Adipose tissue (tissue), 3 donors: ENCODE measurements at regions not wholly inside any gene's neighbourhood (a gene's known extent, or its start where the extent isn't known, plus 50 kb on each side); places are given as distances from the start of the nearest gene placed in this dataset.
"Not testable (repeated sequence)": the region's sequence is repeated elsewhere in the genome, so short reads cannot be mapped to it uniquely, and the experiment has no call there.

Source experiments
- H3K27ac ChIP-seq: one replicate; pipeline ENCODE4 v1.5.1; 2013; ENCODE audit warnings: low read depth, low read length
- WGBS, 3 donors: extraction: QIAGEN DNeasy Blood & Tissue Kit; methylation state at CpG; one replicate each; pipeline ENCODE4 v1.1.7; 2013; 5-methylcytosine and 5-hydroxymethylcytosine counted together
- donor health status: healthy with polysubstance abuse.
- donor health status: Bipolar disorder and iron deficiency.
- donor health status: healthy.

- H3K27ac ChIP-seq = no peak overlapping the region
- 69 to 77% (median 76%) methylated on average over 3 of the region's 3 CpGs for WGBS, 3 donors
Measured at GRCh38 chr7:17038160-17038782, 156.5 kb upstream of the AGR3 start.

- H3K27ac ChIP-seq = no peak overlapping the region
- 42 to 73% (median 61%) methylated on average over 2 of the region's 2 CpGs for WGBS, 3 donors
Measured at GRCh38 chr7:17038783-17039170, 157.0 kb upstream of the AGR3 start.

DNA sequence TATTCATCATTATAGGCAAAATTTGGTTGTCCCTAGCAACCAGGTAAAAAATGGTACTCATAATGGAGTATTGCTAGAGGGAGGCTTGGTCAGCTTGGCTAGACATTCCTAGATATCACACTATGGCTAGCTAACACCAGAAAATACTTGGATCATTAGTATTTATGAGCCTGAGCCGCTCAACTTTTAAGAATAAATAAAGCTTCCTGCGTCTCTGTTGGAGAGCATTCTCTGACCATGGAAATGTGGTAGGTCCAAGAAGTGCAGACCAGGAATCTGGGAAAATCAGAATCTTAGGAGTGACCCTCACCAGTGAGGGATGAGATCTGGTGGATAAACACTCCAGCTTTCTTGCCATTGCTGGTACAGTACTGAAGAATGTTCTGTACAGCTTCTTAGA, 157.6 kb upstream of the AGR3 start:
- 91 to 99% (median 94%) methylated on average over 2 of the region's 2 CpGs for WGBS, 3 donors
- no peak overlapping the region for H3K27ac ChIP-seq

GRCh38 chr7:17040716-17041115, 158.9 kb upstream of the AGR3 start:
- no peak overlapping the region for H3K27ac ChIP-seq

DNA sequence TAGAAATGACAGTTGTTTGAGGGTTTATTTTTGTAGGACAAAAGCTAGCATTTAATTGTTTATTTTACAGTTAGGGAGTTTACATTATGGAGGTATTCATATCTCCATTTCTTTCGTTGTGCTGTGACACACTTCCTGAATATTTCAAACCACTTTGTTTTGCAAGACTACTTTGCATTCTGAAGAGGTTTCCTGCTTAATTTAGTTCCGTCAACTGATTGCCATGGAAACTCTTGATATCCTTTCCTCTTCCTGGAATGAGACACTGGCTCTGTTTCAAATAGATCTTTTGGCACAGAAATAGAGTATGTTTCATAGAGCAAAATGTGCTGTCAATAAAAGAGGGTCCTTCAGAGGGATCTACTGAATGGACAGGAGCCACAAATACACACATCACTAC, 159.5 kb upstream of the AGR3 start:
- WGBS, 3 donors = 5 to 11% (median 9%) methylated on average over 2 of the region's 2 CpGs
- H3K27ac ChIP-seq = no peak overlapping the region

More at GRCh38 chr7:17040716-17041115, 158.9 kb upstream of the AGR3 start:
- 37 to 62% (median 61%) methylated on average over 4 of the region's 4 CpGs for WGBS, 3 donors

GRCh38 chr7:17042211-17042610, 160.4 kb upstream of the AGR3 start:
- no peak overlapping the region for H3K27ac ChIP-seq

GRCh38 chr7:17043012-17043877, 161.5 kb upstream of the AGR3 start:
- H3K27ac ChIP-seq = no peak overlapping the region

More at GRCh38 chr7:17042211-17042610, 160.4 kb upstream of the AGR3 start:
- WGBS, 3 donors = 91 to 93% (median 92%) methylated on average over 2 of the region's 2 CpGs

DNA sequence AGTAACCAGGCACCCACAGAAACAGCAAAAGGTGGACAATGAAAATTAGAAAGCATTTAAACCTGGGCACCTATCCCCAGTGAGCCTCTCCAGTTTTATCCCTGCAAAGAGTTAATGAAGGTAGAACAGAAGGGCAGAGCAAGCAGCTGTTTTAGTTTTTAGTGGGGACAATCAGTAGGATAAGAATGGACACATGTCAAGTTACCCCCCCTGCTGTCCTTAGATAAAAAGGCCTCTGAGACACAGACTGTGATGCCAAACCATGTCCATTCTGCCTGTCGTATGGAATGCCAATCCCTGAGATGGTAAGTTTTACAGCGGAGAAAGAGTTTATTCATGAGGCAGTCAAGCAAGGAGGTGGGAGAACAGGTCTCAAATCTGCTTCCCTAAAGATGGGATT, 162.6 kb upstream of the AGR3 start:
- WGBS, 3 donors = 92 to 98% (median 93%) methylated on average over 2 of the region's 2 CpGs
- H3K27ac ChIP-seq = no peak overlapping the region

More at GRCh38 chr7:17043012-17043877, 161.5 kb upstream of the AGR3 start:
- WGBS, 3 donors = 53 to 66% (median 57%) methylated on average over 3 of the region's 3 CpGs

DNA sequence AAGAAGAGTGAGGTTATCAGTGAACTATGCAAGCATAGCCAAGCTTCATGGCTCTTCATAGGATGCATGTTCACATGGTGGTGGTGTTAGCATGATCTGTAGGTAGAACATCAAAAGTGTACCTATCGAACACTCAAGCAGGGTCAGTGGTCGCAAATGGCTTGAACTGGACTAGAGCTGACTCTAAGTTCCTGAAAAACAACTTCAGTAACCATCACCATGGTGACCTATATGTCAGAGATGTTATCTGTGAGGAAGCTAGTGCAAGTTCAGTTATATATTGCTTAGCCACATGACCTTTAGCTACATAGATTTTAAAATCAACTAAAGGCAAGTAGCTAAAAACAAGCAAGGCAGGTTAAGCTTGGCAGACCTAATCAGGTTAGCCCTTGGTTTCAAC, 163.1 kb upstream of the AGR3 start:
- 78 to 97% (median 87%) methylated on average over 2 of the region's 2 CpGs for WGBS, 3 donors
- H3K27ac ChIP-seq = no peak overlapping the region

GRCh38 chr7:17046259-17046658, 164.5 kb upstream of the AGR3 start:
- no peak overlapping the region for H3K27ac ChIP-seq
- 91 to 95% (median 93%) methylated on average over 2 of the region's 2 CpGs for WGBS, 3 donors

DNA sequence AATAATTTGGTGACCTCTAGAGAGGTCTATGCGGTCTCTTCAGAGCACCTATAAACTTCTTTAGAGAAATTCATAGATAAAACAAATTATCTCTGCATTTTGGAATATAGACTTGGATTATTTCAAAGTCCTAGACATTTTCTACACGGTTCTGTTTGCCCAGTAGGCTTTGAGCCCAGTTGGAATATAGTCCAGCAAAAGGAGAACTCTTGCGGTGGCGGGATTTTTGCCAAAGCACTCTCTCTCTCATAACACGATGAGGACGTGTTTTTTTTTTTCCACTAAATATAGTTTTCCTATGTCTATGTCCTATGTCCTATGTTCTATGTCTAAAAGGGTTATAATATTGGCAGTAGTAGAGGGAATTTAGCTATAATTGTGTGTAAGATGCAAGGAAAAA, 164.9 kb upstream of the AGR3 start:
- 64 to 82% (median 64%) methylated on average over 6 of the region's 6 CpGs for WGBS, 3 donors
- H3K27ac ChIP-seq = no peak overlapping the region

DNA sequence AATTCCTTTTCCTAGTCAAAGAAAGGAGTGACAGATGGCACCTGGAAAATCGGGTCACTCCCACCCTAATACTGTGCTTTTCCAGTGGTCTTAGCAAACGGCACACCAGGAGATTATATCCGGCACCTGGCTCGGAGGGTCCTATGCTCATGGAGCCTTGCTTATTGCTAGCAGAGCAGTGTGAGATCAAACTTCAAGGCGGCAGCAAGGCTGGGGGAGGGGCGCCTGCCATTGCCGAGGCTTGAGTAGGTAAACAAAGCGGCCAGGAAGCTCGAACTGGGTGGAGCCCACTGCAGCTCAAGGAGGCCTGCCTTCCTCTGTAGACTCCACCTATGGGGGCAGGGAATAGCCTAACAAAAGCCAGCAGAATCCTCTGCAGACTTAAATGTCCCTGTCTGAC, 171.4 kb upstream of the AGR3 start:
- not testable (repeated sequence) for H3K27ac ChIP-seq
- WGBS, 3 donors = 85 to 93% (median 87%) methylated on average over 9 of the region's 9 CpGs

GRCh38 chr7:17054206-17054605, 172.4 kb upstream of the AGR3 start:
- no peak overlapping the region for H3K27ac ChIP-seq
- WGBS, 3 donors = 79 to 95% (median 85%) methylated on average over 3 of the region's 3 CpGs

DNA sequence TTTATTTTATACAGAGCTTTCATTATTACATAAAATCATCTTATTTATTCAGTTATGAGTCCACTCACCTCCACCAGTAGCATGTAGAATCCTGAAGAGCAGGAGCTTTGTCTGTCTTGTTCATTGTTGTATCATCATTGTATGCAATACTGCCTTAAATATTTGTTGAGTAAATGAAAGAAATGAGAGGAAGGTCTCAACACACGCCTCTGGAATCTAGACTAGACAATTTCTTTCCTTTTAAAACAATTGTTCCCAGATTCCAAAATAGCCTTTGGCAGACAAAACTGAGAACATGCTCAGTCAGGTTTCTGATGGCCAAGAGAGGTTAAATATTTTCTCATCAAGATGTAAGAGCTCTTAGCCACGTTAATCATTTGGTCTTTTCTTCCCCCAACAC, 173.1 kb upstream of the AGR3 start:
- no peak overlapping the region for H3K27ac ChIP-seq
- WGBS, 3 donors = 44 to 76% (median 73%) methylated on average over 2 of the region's 2 CpGs

GRCh38 chr7:17055596-17055995, 173.8 kb upstream of the AGR3 start:
- 92 to 97% (median 97%) methylated on average over 2 of the region's 2 CpGs for WGBS, 3 donors
- H3K27ac ChIP-seq = no peak overlapping the region

- 56 to 92% (median 90%) methylated on average over 7 of the region's 7 CpGs for WGBS, 3 donors
- no peak overlapping the region for H3K27ac ChIP-seq
Measured at GRCh38 chr7:17056491-17057142, 174.8 kb upstream of the AGR3 start.

DNA sequence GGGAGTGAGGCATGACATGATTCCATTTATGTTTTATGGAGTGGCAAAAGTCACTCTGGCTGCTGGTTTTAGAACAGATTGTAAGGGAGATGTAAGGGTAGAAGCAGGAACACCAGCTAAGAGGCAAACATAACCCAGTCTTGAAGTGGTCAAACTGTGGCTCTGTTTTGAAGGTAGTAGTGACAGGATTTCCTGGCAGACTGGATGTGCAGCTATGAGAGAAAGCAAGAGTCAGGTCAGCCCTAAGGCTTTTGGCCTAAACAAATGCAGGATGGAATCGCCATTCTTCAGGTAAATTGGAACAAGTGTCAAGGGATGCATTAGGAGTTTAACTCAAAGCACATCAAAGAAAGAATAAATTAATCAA, 175.3 kb upstream of the AGR3 start:
- WGBS, 3 donors = 91 to 97% (median 96%) methylated on average over 1 of the region's 1 CpG
- H3K27ac ChIP-seq = no peak overlapping the region

DNA sequence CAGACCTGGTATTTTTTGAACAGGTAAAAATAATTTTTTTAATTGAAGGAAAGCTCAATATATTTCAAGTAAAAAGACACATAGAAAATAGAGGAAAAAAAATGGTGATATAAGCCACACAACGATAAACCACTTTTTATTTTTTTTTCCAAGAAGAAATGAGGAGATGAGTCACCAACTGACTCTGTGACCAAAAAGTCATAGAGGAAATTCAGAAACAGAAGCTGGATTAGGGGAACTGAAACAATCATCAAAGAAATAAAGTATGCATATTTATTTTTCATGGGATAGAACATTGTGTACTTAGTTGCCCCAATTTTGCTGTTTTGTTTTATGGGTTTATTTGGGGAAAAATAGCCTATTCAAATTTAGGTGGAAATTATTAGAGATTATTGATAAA, 176.8 kb upstream of the AGR3 start:
- H3K27ac ChIP-seq = no peak overlapping the region
- 19 to 66% (median 31%) methylated on average over 1 of the region's 1 CpG for WGBS, 3 donors

DNA sequence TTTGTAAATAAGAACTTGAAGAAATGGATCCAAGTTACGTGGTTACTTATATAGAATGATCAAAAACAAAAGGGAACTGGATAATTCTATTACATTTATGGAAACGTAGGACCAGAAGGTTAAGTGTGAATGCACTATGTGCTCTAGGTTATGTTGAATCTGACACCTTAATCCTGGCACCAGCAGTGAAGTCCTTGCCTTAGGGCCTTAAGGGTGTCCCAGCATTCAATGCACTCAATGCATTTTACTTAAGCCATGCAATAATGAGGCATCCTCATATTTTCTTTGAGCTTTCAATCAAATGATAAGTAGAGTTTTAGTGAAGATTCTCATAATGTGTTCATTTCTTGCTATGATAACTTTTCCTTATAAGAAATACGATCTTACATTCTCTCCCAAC, 178.3 kb upstream of the AGR3 start:
- 88 to 89% (median 88%) methylated on average over 3 of the region's 3 CpGs for WGBS, 3 donors
- H3K27ac ChIP-seq = no peak overlapping the region
